Ishikawa (cell line): ENCODE measurements at regions not wholly inside any gene's neighbourhood (a gene's known extent, or its start where the extent isn't known, plus 50 kb on each side); places are given as distances from the start of the nearest gene placed in this dataset.

Experiments
- CEBPB ChIP-seq: IDR thresholded peaks from 2 replicates; pipeline ENCODE4 v1.6.1; 2012
- CREB1 ChIP-seq: IDR thresholded peaks from 2 replicates; pipeline ENCODE4 v1.6.1; 2012; ENCODE audit warnings: low read depth
- EGR1 ChIP-seq: IDR thresholded peaks from 2 replicates; pipeline ENCODE4 v1.6.1; 2012
- EP300 ChIP-seq: IDR thresholded peaks from 2 replicates; pipeline ENCODE4 v1.6.1; 2012; ENCODE audit warnings: borderline replicate concordance
- FOXM1 ChIP-seq: IDR thresholded peaks from 2 replicates; pipeline ENCODE4 v1.6.1; 2012; ENCODE audit warnings: low read depth, borderline replicate concordance
- MAX ChIP-seq: IDR thresholded peaks from 2 replicates; pipeline ENCODE4 v1.6.1; 2012
- NFIC ChIP-seq: IDR thresholded peaks from 2 replicates; pipeline ENCODE4 v1.6.1; 2012
- RAD21 ChIP-seq: IDR thresholded peaks from 2 replicates; pipeline ENCODE4 v1.6.1; 2012; ENCODE audit warnings: low read depth
- REST ChIP-seq: IDR thresholded peaks from 2 replicates; pipeline ENCODE4 v1.6.1; 2012; ENCODE audit warnings: low read depth, mild to moderate bottlenecking
- TAF1 ChIP-seq: IDR thresholded peaks from 2 replicates; pipeline ENCODE4 v1.6.1; 2012; ENCODE audit warnings: low read depth, mild to moderate bottlenecking
- TCF12 ChIP-seq: IDR thresholded peaks from 2 replicates; pipeline ENCODE4 v1.6.1; 2012; ENCODE audit warnings: low read depth
- TEAD4 ChIP-seq: IDR thresholded peaks from 2 replicates; pipeline ENCODE4 v1.6.1; 2012
- USF1 ChIP-seq: IDR thresholded peaks from 2 replicates; pipeline ENCODE4 v1.6.1; 2012
- YY1 ChIP-seq: IDR thresholded peaks from 2 replicates; pipeline ENCODE4 v1.6.1; 2012; ENCODE audit warnings: low read depth
- ZBTB7A ChIP-seq: IDR thresholded peaks from 2 replicates; pipeline ENCODE4 v1.6.1; 2012; ENCODE audit warnings: low read depth

- no peak for TF ChIP-seq YY1
- no peak for TF ChIP-seq RAD21
- TF ChIP-seq EP300, result no peak
- TF ChIP-seq TAF1, result no peak
- no peak for TF ChIP-seq REST
- no peak for TF ChIP-seq CEBPB
- TF ChIP-seq USF1, result no peak
- TF ChIP-seq FOXM1, result no peak
- TF ChIP-seq ZBTB7A, result no peak
- TF ChIP-seq NFIC, result no peak
- no peak for TF ChIP-seq TCF12
Observed at GRCh38 chr7:46233585-46234329, 312.7 kb upstream of the IGFBP3 start.

- TF ChIP-seq NFIC (no peak), USF1 (no peak), EP300 (no peak), FOXM1 (no peak), TCF12 (no peak), ZBTB7A (no peak), RAD21 (no peak)
Observed at GRCh38 chr7:46230990-46231305, 309.9 kb upstream of the IGFBP3 start.

- TF ChIP-seq NFIC (no peak), EGR1 (no peak), REST (no peak), TCF12 (no peak), EP300 (no peak), USF1 (no peak), RAD21 (no peak), TEAD4 (no peak), YY1 (no peak), ZBTB7A (no peak), CREB1 (no peak), CEBPB (no peak), TAF1 (no peak), MAX (no peak)
Observed at GRCh38 chr7:46230298-46230989, 309.4 kb upstream of the IGFBP3 start.

- no peak for TF ChIP-seq REST
- TF ChIP-seq TCF12, result no peak
- no peak for TF ChIP-seq TAF1
- TF ChIP-seq EGR1, result no peak
- no peak for TF ChIP-seq NFIC
- no peak for TF ChIP-seq ZBTB7A
- no peak for TF ChIP-seq MAX
- TF ChIP-seq YY1, result no peak
- TF ChIP-seq USF1, result no peak
- TF ChIP-seq CEBPB, result no peak
- TF ChIP-seq FOXM1, result no peak
- TF ChIP-seq CREB1, result no peak
- TF ChIP-seq TEAD4, result no peak
- no peak for TF ChIP-seq EP300
Observed at GRCh38 chr7:46229409-46229808, 308.3 kb upstream of the IGFBP3 start.
